HL-60 (cell line): ENCODE measurements at regions not wholly inside any gene's neighbourhood (a gene's known extent, or its start where the extent isn't known, plus 50 kb on each side); places are given as distances from the start of the nearest gene placed in this dataset.

Source experiments
- DNase-seq, 2 experiments: peaks; one replicate each; pipeline ENCODE4 v3.0.0-alpha.2; 2010 to 2020; ENCODE audit warnings: low read depth in 1 of 2, low spot score in 1 of 2
- H3K27ac ChIP-seq: fragments of 250-450 bp; sonication (Bioruptor Pico); replicated peaks from 2 replicates; pipeline ENCODE4 v1.5.1; 2020; ENCODE audit warnings: mild to moderate bottlenecking, moderate library complexity
- H3K27me3 ChIP-seq: fragments of 250-450 bp; sonication (Bioruptor Pico); 2 replicates; pipeline ENCODE4 v1.5.1; 2021; ENCODE audit warnings: mild to moderate bottlenecking, moderate library complexity; ENCODE audit not compliant: insufficient read depth, poor library complexity, severe bottlenecking
- H3K4me3 ChIP-seq: replicated peaks from 2 replicates; pipeline ENCODE4 v1.5.1; 2011; ENCODE audit warnings: mild to moderate bottlenecking, control low read depth, low read length; ENCODE audit not compliant: insufficient read depth
- CTCF ChIP-seq: IDR thresholded peaks from one replicate; pipeline ENCODE4 v1.5.1; 2011; ENCODE audit warnings: low read length, control low read depth, inconsistent platforms; ENCODE audit not compliant: insufficient read depth
- GABPA ChIP-seq: IDR thresholded peaks from 2 replicates; pipeline ENCODE4 v1.6.1; 2012; ENCODE audit warnings: low read depth
- POLR2AphosphoS5 ChIP-seq: IDR thresholded peaks from 2 replicates; pipeline ENCODE4 v1.6.1; 2012; ENCODE audit warnings: low read depth
- REST ChIP-seq: IDR thresholded peaks from 2 replicates; pipeline ENCODE4 v1.6.1; 2012; ENCODE audit warnings: low read depth; ENCODE audit not compliant: insufficient replicate concordance
- SPI1 ChIP-seq: IDR thresholded peaks from 2 replicates; pipeline ENCODE4 v1.6.1; 2012; ENCODE audit warnings: low read depth, mild to moderate bottlenecking, borderline replicate concordance

DNA sequence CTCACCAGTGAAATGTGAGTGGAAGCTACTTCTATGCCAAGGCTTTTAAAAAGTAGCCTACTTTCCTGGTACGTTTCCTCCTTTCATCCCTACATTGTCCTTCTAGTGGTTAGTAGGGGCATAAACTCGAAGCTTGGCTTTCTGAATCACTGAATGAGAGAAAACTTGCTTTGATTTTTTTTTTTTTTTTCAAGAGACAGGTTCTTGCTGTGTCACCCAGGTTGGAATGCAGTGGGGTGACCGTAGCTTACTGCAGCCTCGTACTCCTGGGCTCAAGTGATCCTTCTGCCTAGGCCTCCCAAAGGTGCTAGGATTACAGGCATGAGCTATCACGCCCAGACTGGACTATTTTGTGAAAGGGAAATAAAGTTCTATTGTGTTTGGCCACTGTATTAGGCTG lies 89.1 kb upstream of the IGFBP7 start:
- no peak overlapping the region for H3K4me3 ChIP-seq
- TF ChIP-seq POLR2AphosphoS5 (no peak), SPI1 (no peak)
- no peak for DNase-seq
- H3K27me3 ChIP-seq, result no peaks in the 10 kb centered on the region
- no peak overlapping the region for H3K27ac ChIP-seq

- no peak overlapping the region for H3K4me3 ChIP-seq
- no peaks in the 10 kb centered on the region for H3K27me3 ChIP-seq
- H3K27ac ChIP-seq, result no peak overlapping the region
- TF ChIP-seq GABPA, result no peak
- no peak for TF ChIP-seq SPI1
- no peak for DNase-seq
Observed at GRCh38 chr4:57195622-57196021, 85.4 kb upstream of the IGFBP7 start.

GRCh38 chr4:57194068-57194611 lies 84.0 kb upstream of the IGFBP7 start:
- H3K4me3 ChIP-seq, result no peak overlapping the region

GRCh38 chr4:57193209-57193810 lies 83.1 kb upstream of the IGFBP7 start:
- no peak overlapping the region for H3K27ac ChIP-seq
- no peak overlapping the region for H3K4me3 ChIP-seq
- no peak for DNase-seq
- H3K27me3 ChIP-seq, result no peaks in the 10 kb centered on the region
- TF ChIP-seq POLR2AphosphoS5, result no peak
- TF ChIP-seq CTCF, result no peak
- TF ChIP-seq GABPA, result no peak
- TF ChIP-seq SPI1, result no peak
- TF ChIP-seq REST, result no peak

More at GRCh38 chr4:57194068-57194611, 84.0 kb upstream of the IGFBP7 start:
- H3K27me3 ChIP-seq, result no peaks in the 10 kb centered on the region
- DNase-seq, result no peak
- TF ChIP-seq POLR2AphosphoS5, result no peak
- TF ChIP-seq CTCF, result no peak
- no peak overlapping the region for H3K27ac ChIP-seq

DNA sequence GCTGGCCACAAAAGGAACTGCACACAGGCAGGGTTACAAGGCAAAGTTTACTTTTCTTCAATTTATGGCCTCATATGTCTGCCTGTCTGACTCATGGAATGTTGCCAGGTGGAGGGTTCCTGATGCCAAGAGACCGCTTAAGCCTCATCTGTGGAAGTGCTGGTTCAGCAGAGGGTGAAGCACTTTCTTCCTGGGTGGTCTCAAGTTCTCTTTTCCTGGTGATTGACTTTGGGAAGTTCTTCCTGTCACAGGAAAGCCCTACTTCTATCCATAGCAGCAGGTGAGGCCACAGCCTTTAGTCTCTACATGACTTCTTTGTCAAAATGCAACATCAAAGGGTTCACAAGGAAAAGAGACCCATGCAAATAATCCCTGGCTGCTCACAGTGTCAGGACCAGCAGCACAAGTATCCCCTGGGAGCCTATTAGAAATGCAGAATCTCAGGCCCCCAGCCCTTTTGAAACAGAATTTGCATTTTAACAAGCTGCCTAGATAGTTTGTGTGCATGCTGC lies 81.4 kb upstream of the IGFBP7 start:
- TF ChIP-seq CTCF, result no peak
- no peak for DNase-seq
- no peak overlapping the region for H3K27ac ChIP-seq
- H3K27me3 ChIP-seq, result no peaks in the 10 kb centered on the region
- H3K4me3 ChIP-seq, result no peak overlapping the region
